IPS-15b (cell line): ENCODE measurements at regions not wholly inside any gene's neighbourhood (a gene's known extent, or its start where the extent isn't known, plus 50 kb on each side); places are given as distances from the start of the nearest gene placed in this dataset.

ENCODE experiments used
- H3K27me3 ChIP-seq: one replicate; pipeline ENCODE4 v1.6.1; 2013; ENCODE audit warnings: low read length; ENCODE audit not compliant: control insufficient read depth, insufficient read depth
- H3K36me3 ChIP-seq: one replicate; pipeline ENCODE4 v1.6.1; 2013; ENCODE audit warnings: low read length; ENCODE audit not compliant: control insufficient read depth, insufficient read depth
- H3K4me1 ChIP-seq: one replicate; pipeline ENCODE4 v1.6.1; 2013; ENCODE audit warnings: mild to moderate bottlenecking, low read length; ENCODE audit not compliant: control insufficient read depth, insufficient read depth
- H3K4me3 ChIP-seq: one replicate; pipeline ENCODE4 v1.5.1; 2013; ENCODE audit warnings: low read depth, low read length
- H3K9ac ChIP-seq: one replicate; pipeline ENCODE4 v1.6.1; 2013; ENCODE audit warnings: low read depth, mild to moderate bottlenecking, low read length
- H3K9me3 ChIP-seq: one replicate; pipeline ENCODE4 v1.6.1; 2013; ENCODE audit warnings: mild to moderate bottlenecking, low read length; ENCODE audit not compliant: control insufficient read depth, insufficient read depth

- no peak overlapping the region for H3K4me3 ChIP-seq
- H3K27me3 ChIP-seq, result no peaks in the 10 kb centered on the region
- H3K9ac ChIP-seq, result no peak overlapping the region
- peaks cover 6% of the 10 kb centered on the region for H3K4me1 ChIP-seq
- H3K36me3 ChIP-seq, result no peaks in the 10 kb centered on the region
- H3K9me3 ChIP-seq, result peaks cover 4% of the 10 kb centered on the region
These were observed 125.6 kb upstream of the RPS23 start for GRCh38 chr5:82403724-82404123.

- Histone ChIP-seq H3K4me1 (peaks cover 8% of the 10 kb centered on the region), H3K27me3 (no peaks in the 10 kb centered on the region), H3K9me3 (peaks cover 4% of the 10 kb centered on the region), H3K36me3 (no peaks in the 10 kb centered on the region), H3K4me3 (no peak overlapping the region), H3K9ac (no peak overlapping the region)
These were observed 124.9 kb upstream of the RPS23 start for GRCh38 chr5:82403026-82403425.

GRCh38 chr5:82399111-82399510, 121.0 kb upstream of the RPS23 start:
- Histone ChIP-seq H3K27me3 (no peaks in the 10 kb centered on the region), H3K4me3 (no peak overlapping the region), H3K9me3 (no peaks in the 10 kb centered on the region), H3K4me1 (peaks cover 3% of the 10 kb centered on the region), H3K9ac (no peak overlapping the region), H3K36me3 (no peaks in the 10 kb centered on the region)

- Histone ChIP-seq H3K9ac (no peak overlapping the region), H3K4me3 (no peak overlapping the region), H3K27me3 (no peaks in the 10 kb centered on the region), H3K9me3 (no peaks in the 10 kb centered on the region), H3K4me1 (peaks cover 3% of the 10 kb centered on the region), H3K36me3 (no peaks in the 10 kb centered on the region)
These were observed 119.7 kb upstream of the RPS23 start for GRCh38 chr5:82397741-82398320.

- Histone ChIP-seq H3K27me3 (no peaks in the 10 kb centered on the region), H3K36me3 (no peaks in the 10 kb centered on the region), H3K4me3 (no peak overlapping the region), H3K9ac (no peak overlapping the region), H3K4me1 (peaks cover 3% of the 10 kb centered on the region), H3K9me3 (no peaks in the 10 kb centered on the region)
These were observed 118.8 kb upstream of the RPS23 start for GRCh38 chr5:82396871-82397514.

GRCh38 chr5:82396396-82396795, 118.2 kb upstream of the RPS23 start:
- Histone ChIP-seq H3K4me3 (no peak overlapping the region), H3K27me3 (no peaks in the 10 kb centered on the region), H3K9me3 (no peaks in the 10 kb centered on the region), H3K36me3 (no peaks in the 10 kb centered on the region), H3K4me1 (peaks cover 3% of the 10 kb centered on the region), H3K9ac (no peak overlapping the region)

GRCh38 chr5:82393951-82394350, 115.8 kb upstream of the RPS23 start:
- no peak overlapping the region for H3K9ac ChIP-seq
- no peaks in the 10 kb centered on the region for H3K27me3 ChIP-seq
- H3K4me3 ChIP-seq, result no peak overlapping the region
- H3K4me1 ChIP-seq, result peaks cover 3% of the 10 kb centered on the region
- H3K36me3 ChIP-seq, result no peaks in the 10 kb centered on the region
- H3K9me3 ChIP-seq, result no peaks in the 10 kb centered on the region

- Histone ChIP-seq H3K36me3 (no peaks in the 10 kb centered on the region), H3K9ac (no peak overlapping the region), H3K4me3 (no peak overlapping the region), H3K4me1 (no peaks in the 10 kb centered on the region), H3K9me3 (no peaks in the 10 kb centered on the region), H3K27me3 (no peaks in the 10 kb centered on the region)
These were observed 111.9 kb upstream of the RPS23 start for GRCh38 chr5:82390088-82390487.

- no peak overlapping the region for H3K4me3 ChIP-seq
These were observed 111.2 kb upstream of the RPS23 start for GRCh38 chr5:82389347-82389746.

GRCh38 chr5:82388181-82388580, 110.0 kb upstream of the RPS23 start:
- no peaks in the 10 kb centered on the region for H3K36me3 ChIP-seq
- no peak overlapping the region for H3K9ac ChIP-seq
- no peaks in the 10 kb centered on the region for H3K9me3 ChIP-seq
- H3K27me3 ChIP-seq, result no peaks in the 10 kb centered on the region
- H3K4me3 ChIP-seq, result no peak overlapping the region
- no peaks in the 10 kb centered on the region for H3K4me1 ChIP-seq

More at GRCh38 chr5:82389347-82389746, 111.2 kb upstream of the RPS23 start:
- Histone ChIP-seq H3K9me3 (no peaks in the 10 kb centered on the region), H3K9ac (no peak overlapping the region), H3K27me3 (no peaks in the 10 kb centered on the region), H3K36me3 (no peaks in the 10 kb centered on the region), H3K4me1 (no peaks in the 10 kb centered on the region)

- H3K36me3 ChIP-seq, result no peaks in the 10 kb centered on the region
- H3K4me1 ChIP-seq, result no peaks in the 10 kb centered on the region
- H3K9me3 ChIP-seq, result no peaks in the 10 kb centered on the region
- H3K4me3 ChIP-seq, result no peak overlapping the region
- no peak overlapping the region for H3K9ac ChIP-seq
- no peaks in the 10 kb centered on the region for H3K27me3 ChIP-seq
These were observed 109.6 kb upstream of the RPS23 start for GRCh38 chr5:82387819-82388166.

- no peaks in the 10 kb centered on the region for H3K4me1 ChIP-seq
- no peaks in the 10 kb centered on the region for H3K9me3 ChIP-seq
- H3K36me3 ChIP-seq, result no peaks in the 10 kb centered on the region
- no peak overlapping the region for H3K9ac ChIP-seq
- H3K27me3 ChIP-seq, result no peaks in the 10 kb centered on the region
- H3K4me3 ChIP-seq, result no peak overlapping the region
These were observed 109.1 kb upstream of the RPS23 start for GRCh38 chr5:82387001-82387818.
